PFSK-1 (cell line): ENCODE measurements at regions not wholly inside any gene's neighbourhood (a gene's known extent, or its start where the extent isn't known, plus 50 kb on each side); places are given as distances from the start of the nearest gene placed in this dataset.

Experiments
- FOXP2 ChIP-seq: optimal IDR thresholded peaks from 2 replicates; pipeline ENCODE3; 2011; ENCODE audit warnings: borderline replicate concordance, control low read depth, inconsistent platforms; ENCODE audit not compliant: insufficient read depth; ENCODE audit errors: extremely low read length, extremely low read depth
- POLR2AphosphoS5 ChIP-seq: IDR thresholded peaks from 2 replicates; pipeline ENCODE4 v1.6.1; 2012; ENCODE audit warnings: low read depth, mild to moderate bottlenecking, control low read depth, low read length, moderate library complexity
- REST ChIP-seq, 2 experiments: IDR thresholded peaks; 2 replicates each; pipeline versions ENCODE4 v1.6.1 to v1.8.0; 2011 to 2012; ENCODE audit warnings: low read depth in 2 of 2, low read length in 2 of 2, control low read depth in 1 of 2, inconsistent platforms in 1 of 2, mild to moderate bottlenecking in 1 of 2, moderate library complexity in 1 of 2; ENCODE audit not compliant: insufficient read depth in 1 of 2
- SIN3A ChIP-seq: IDR thresholded peaks from 2 replicates; pipeline ENCODE4 v1.6.1; 2012; ENCODE audit warnings: mild to moderate bottlenecking, low read length, moderate library complexity, borderline replicate concordance; ENCODE audit not compliant: insufficient read depth
- TAF1 ChIP-seq: IDR thresholded peaks from 2 replicates; pipeline ENCODE4 v1.6.1; 2012; ENCODE audit warnings: low read length, control low read depth, borderline replicate concordance; ENCODE audit not compliant: insufficient read depth

DNA sequence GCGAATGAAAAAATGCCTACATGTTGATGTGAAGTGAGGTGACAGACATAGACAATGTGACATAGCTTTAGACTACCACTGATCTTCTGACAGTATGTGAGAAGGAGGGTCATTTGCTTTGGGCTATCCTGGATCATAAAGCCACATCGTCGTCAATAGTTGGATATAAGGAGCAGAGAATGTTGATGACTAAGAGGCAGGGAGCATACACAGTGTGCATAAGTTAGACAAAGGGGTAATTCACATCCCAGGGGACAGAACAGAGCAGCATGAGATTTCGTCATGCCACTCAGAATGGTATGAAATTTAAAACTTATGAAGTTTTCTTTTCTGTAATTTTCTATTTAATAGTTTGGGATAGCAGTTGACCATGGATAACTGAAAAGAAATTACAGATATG lies 403.2 kb downstream of the DSC3 start:
- no peak for TF ChIP-seq REST (IDR thresholded peaks at IDR 0.05; ENCODE audit: insufficient read depth in 1 of 2, low read depth in 2 of 2, low read length in 2 of 2)
- TF ChIP-seq TAF1, result no peak
- no peak for TF ChIP-seq FOXP2
- no peak for TF ChIP-seq SIN3A
- TF ChIP-seq POLR2AphosphoS5, result no peak

DNA sequence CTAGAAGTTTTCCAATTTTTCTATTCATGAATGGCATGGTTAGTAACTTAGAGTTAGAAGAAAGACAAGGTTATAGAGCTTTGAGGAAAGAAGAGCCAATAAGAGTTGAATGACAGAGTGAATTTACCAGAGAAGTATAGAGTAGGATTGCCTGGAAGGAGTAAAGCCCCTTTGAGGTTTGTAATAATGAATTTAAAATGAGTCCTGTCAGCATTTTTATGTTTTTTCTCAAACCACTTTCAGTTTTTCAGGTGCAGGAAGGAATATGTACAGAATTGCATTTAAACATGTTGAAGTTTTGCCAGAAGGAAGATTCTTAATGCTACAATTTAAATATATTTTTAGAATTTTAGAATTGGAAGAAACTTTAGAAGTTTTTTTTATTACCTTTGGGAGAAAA lies 408.3 kb downstream of the DSC3 start:
- TF ChIP-seq POLR2AphosphoS5 (no peak), REST (IDR thresholded peaks at IDR 0.05; ENCODE audit: insufficient read depth in 1 of 2, low read depth in 2 of 2, low read length in 2 of 2) (no peak), FOXP2 (no peak), TAF1 (no peak), SIN3A (no peak)

- TF ChIP-seq FOXP2 (no peak), TAF1 (no peak), REST (IDR thresholded peaks at IDR 0.05; ENCODE audit: insufficient read depth in 1 of 2, low read depth in 2 of 2, low read length in 2 of 2) (no peak)
Observed at GRCh38 chr18:30632071-30632698, 410.4 kb downstream of the DSC3 start.

DNA sequence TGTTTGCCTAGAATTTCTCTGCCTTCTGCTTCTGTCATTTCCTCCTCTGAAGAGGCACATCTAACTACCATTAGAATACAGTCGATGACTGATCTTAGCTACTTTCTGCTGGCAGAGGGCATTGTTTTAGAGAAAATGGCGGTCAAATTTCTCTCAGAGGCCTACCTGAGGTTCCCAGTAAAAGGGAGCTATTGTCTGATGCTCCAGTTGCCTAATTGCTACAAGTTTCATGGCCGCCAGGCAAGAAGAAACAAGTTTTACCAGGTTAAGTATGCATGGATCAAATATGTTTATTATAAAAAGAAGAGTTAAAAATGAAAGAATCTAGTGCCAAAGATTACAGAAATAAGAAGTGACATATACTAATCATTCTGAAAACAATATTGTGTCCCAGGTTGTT lies 416.6 kb downstream of the DSC3 start:
- TF ChIP-seq FOXP2 (no peak), TAF1 (no peak), SIN3A (no peak), POLR2AphosphoS5 (no peak), REST (IDR thresholded peaks at IDR 0.05; ENCODE audit: insufficient read depth in 1 of 2, low read depth in 2 of 2, low read length in 2 of 2) (no peak)
